ENCODE measurements at regions not wholly inside any gene's neighbourhood (a gene's known extent, or its start where the extent isn't known, plus 50 kb on each side); places are given as distances from the start of the nearest gene placed in this dataset.

GRCh38 chr11:129680907-129681306, 134.7 kb upstream of the TMEM45B start:
- TF ChIP-seq CTCF (IDR thresholded peaks at IDR 0.05 in 2 of 3, conservative IDR thresholded peaks at IDR 0.05 in 1 of 3; ENCODE audit: borderline replicate concordance in 1 of 3, insufficient read depth in 1 of 3, low read depth in 2 of 3, low read length in 2 of 3) (no peak), POLR2AphosphoS5 (IDR thresholded peaks at IDR 0.05; ENCODE audit: low read depth, low read length) (no peak), CBX3 (IDR thresholded peaks at IDR 0.05; ENCODE audit: low read depth) (no peak), POLR2A (IDR thresholded peaks at IDR 0.05; ENCODE audit: borderline replicate concordance, extremely low read depth, insufficient read depth, insufficient read length) (no peak), ELF1 (IDR thresholded peaks at IDR 0.05; ENCODE audit: borderline replicate concordance, low read depth) (no peak), SIN3A (IDR thresholded peaks at IDR 0.05; ENCODE audit: low read depth) (no peak), EZH2 (IDR thresholded peaks at IDR 0.05) (no peak), EZH2phosphoT487 (IDR thresholded peaks at IDR 0.05; ENCODE audit: borderline replicate concordance) (no peak), JUND (IDR thresholded peaks at IDR 0.05) (no peak), RAD21 (IDR thresholded peaks at IDR 0.05; ENCODE audit: low read depth) (no peak), ZNF274 (IDR thresholded peaks at IDR 0.05; ENCODE audit: low read depth, low read length) (no peak), ZBTB33 (IDR thresholded peaks at IDR 0.05; ENCODE audit: extremely low read depth, insufficient replicate concordance, low read length) (no peak)
- TF ChIP-seq, protein P1, sequence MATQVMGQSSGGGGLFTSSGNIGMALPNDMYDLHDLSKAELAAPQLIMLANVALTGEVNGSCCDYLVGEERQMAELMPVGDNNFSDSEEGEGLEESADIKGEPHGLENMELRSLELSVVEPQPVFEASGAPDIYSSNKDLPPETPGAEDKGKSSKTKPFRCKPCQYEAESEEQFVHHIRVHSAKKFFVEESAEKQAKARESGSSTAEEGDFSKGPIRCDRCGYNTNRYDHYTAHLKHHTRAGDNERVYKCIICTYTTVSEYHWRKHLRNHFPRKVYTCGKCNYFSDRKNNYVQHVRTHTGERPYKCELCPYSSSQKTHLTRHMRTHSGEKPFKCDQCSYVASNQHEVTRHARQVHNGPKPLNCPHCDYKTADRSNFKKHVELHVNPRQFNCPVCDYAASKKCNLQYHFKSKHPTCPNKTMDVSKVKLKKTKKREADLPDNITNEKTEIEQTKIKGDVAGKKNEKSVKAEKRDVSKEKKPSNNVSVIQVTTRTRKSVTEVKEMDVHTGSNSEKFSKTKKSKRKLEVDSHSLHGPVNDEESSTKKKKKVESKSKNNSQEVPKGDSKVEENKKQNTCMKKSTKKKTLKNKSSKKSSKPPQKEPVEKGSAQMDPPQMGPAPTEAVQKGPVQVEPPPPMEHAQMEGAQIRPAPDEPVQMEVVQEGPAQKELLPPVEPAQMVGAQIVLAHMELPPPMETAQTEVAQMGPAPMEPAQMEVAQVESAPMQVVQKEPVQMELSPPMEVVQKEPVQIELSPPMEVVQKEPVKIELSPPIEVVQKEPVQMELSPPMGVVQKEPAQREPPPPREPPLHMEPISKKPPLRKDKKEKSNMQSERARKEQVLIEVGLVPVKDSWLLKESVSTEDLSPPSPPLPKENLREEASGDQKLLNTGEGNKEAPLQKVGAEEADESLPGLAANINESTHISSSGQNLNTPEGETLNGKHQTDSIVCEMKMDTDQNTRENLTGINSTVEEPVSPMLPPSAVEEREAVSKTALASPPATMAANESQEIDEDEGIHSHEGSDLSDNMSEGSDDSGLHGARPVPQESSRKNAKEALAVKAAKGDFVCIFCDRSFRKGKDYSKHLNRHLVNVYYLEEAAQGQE (IDR thresholded peaks at IDR 0.05; ENCODE audit: low read depth), result no peak
- TF ChIP-seq, protein P2, sequence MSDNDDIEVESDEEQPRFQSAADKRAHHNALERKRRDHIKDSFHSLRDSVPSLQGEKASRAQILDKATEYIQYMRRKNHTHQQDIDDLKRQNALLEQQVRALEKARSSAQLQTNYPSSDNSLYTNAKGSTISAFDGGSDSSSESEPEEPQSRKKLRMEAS (IDR thresholded peaks at IDR 0.05), result no peak

All from HCT116 (cell line).